ENCODE measurements at regions not wholly inside any gene's neighbourhood (a gene's known extent, or its start where the extent isn't known, plus 50 kb on each side); places are given as distances from the start of the nearest gene placed in this dataset.

- DNase-seq, result no peak
- H3K36me3 ChIP-seq (ENCODE audit: control insufficient read depth, insufficient read depth, low read length), result no peaks in the 10 kb centered on the region
- Mint-ChIP-seq H3K27me3 (ENCODE audit: insufficient read depth) (no peaks in the 10 kb centered on the region), H3K36me3 (ENCODE audit: low read depth) (peaks cover 6% of the 10 kb centered on the region), H3K4me1 (no peaks in the 10 kb centered on the region), H3K9me3 (peaks cover 15% of the 10 kb centered on the region), H3K27ac (no peak overlapping the region), H3K4me3 (no peak overlapping the region)
- TF ChIP-seq CTCF (conservative IDR thresholded peaks at IDR 0.05), result no peak
- 84 to 100% methylated on average over 1 to 3 of the region's 3 CpGs for WGBS, 2 experiments (ENCODE audit: insufficient coverage in 1 of 2, insufficient read length in 1 of 2)
- H3K9me3 ChIP-seq (ENCODE audit: control insufficient read depth, low read length), result peaks cover 10% of the 10 kb centered on the region
- H3K4me3 ChIP-seq (ENCODE audit: low read length), result no peak overlapping the region
- H3K27me3 ChIP-seq (ENCODE audit: control insufficient read depth, insufficient read depth, low read length, poor library complexity, severe bottlenecking), result no peaks in the 10 kb centered on the region
- no peak overlapping the region for H3K27ac ChIP-seq (ENCODE audit: low read depth, low read length)
- no peaks in the 10 kb centered on the region for H3K4me1 ChIP-seq (ENCODE audit: control insufficient read depth, insufficient read depth, low read length)
- no peak overlapping the region for H3K9ac ChIP-seq (ENCODE audit: extremely low read depth, low read length, poor library complexity, severe bottlenecking)
Measured at GRCh38 chr3:106227068-106227467, 358.3 kb upstream of the CBLB start.

- no peak for DNase-seq
- Histone ChIP-seq H3K9me3 (ENCODE audit: control insufficient read depth, low read length) (peaks cover 5% of the 10 kb centered on the region), H3K4me1 (ENCODE audit: control insufficient read depth, insufficient read depth, low read length) (no peaks in the 10 kb centered on the region), H3K9ac (ENCODE audit: extremely low read depth, low read length, poor library complexity, severe bottlenecking) (no peak overlapping the region), H3K36me3 (ENCODE audit: control insufficient read depth, insufficient read depth, low read length) (no peaks in the 10 kb centered on the region), H3K27ac (ENCODE audit: low read depth, low read length) (no peak overlapping the region), H3K27me3 (ENCODE audit: control insufficient read depth, insufficient read depth, low read length, poor library complexity, severe bottlenecking) (no peaks in the 10 kb centered on the region), H3K4me3 (ENCODE audit: low read length) (no peak overlapping the region)
- Mint-ChIP-seq H3K27ac (no peak overlapping the region), H3K27me3 (ENCODE audit: insufficient read depth) (no peaks in the 10 kb centered on the region), H3K4me3 (no peak overlapping the region), H3K9me3 (peaks cover 12% of the 10 kb centered on the region), H3K4me1 (no peaks in the 10 kb centered on the region), H3K36me3 (ENCODE audit: low read depth) (peaks cover 6% of the 10 kb centered on the region)
- 88 to 89% methylated on average over 1 to 2 of the region's 2 CpGs for WGBS, 2 experiments (ENCODE audit: insufficient coverage in 1 of 2, insufficient read length in 1 of 2)
- TF ChIP-seq CTCF (conservative IDR thresholded peaks at IDR 0.05), result no peak
Measured at GRCh38 chr3:106228271-106228670, 359.5 kb upstream of the CBLB start.

GRCh38 chr3:106229495-106230278 lies 360.9 kb upstream of the CBLB start:
- Histone ChIP-seq H3K36me3 (ENCODE audit: control insufficient read depth, insufficient read depth, low read length) (no peaks in the 10 kb centered on the region), H3K4me1 (ENCODE audit: control insufficient read depth, insufficient read depth, low read length) (no peaks in the 10 kb centered on the region), H3K4me3 (ENCODE audit: low read length) (no peak overlapping the region), H3K9ac (ENCODE audit: extremely low read depth, low read length, poor library complexity, severe bottlenecking) (no peak overlapping the region), H3K27me3 (ENCODE audit: control insufficient read depth, insufficient read depth, low read length, poor library complexity, severe bottlenecking) (no peaks in the 10 kb centered on the region), H3K9me3 (ENCODE audit: control insufficient read depth, low read length) (peaks cover 5% of the 10 kb centered on the region), H3K27ac (ENCODE audit: low read depth, low read length) (no peak overlapping the region)
- Mint-ChIP-seq H3K36me3 (ENCODE audit: low read depth) (peaks cover 2% of the 10 kb centered on the region), H3K4me1 (no peaks in the 10 kb centered on the region), H3K9me3 (peaks cover 8% of the 10 kb centered on the region), H3K27ac (no peak overlapping the region), H3K4me3 (no peak overlapping the region), H3K27me3 (ENCODE audit: insufficient read depth) (no peaks in the 10 kb centered on the region)
- no peak for DNase-seq
- whole genome bisulfite sequencing, 2 experiments (ENCODE audit: insufficient coverage in 1 of 2, insufficient read length in 1 of 2), result 89 to 100% methylated on average over 1 to 2 of the region's 4 CpGs
- no peak for TF ChIP-seq CTCF (conservative IDR thresholded peaks at IDR 0.05)

Data from endodermal cell (in vitro differentiated cells).